GM18520 (cell line): ENCODE measurements at regions not wholly inside any gene's neighbourhood (a gene's known extent, or its start where the extent isn't known, plus 50 kb on each side); places are given as distances from the start of the nearest gene placed in this dataset.

ENCODE experiments used
- ATAC-seq: cut with Tn5 transposase; IDR thresholded peaks from one replicate; pipeline ENCODE4 v1.9.1; 2021; ENCODE audit not compliant: unreplicated experiment

DNA sequence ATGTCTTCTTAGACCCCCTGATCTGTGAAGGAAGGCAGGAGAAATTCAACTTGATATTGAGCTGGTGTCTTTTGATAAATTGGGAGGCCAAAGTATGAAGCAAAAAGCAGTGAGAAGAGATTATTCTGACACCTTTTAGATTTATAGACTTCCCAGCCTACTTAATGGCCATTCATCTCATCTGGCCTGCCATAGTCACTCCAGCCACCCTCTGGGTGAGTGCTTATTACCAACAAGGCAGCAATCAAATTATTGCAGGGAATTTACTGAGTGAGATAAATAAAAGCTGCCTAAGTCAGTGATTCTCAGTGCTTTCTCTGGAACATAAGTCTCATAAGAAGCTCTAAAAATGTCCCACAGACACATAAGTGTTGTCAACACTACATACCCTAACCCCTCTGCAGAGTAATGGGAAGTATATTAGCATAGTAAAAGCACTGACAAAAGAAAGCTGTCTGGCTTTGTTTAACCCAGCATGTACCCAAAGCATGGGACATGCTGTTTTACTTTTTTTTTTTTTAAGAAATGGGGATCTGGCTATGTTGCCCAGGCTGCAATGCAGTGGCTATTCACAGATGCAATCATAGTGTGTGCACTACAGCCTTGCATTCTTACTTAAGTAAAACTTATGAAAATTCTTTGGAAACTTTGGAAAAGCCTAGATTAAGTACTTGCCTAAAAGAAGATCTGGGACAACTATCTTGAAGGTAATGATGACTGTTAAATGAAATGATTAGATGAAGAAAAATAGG is 725.3 kb downstream of the TUSC7 start:
- ATAC-seq, result no peak

DNA sequence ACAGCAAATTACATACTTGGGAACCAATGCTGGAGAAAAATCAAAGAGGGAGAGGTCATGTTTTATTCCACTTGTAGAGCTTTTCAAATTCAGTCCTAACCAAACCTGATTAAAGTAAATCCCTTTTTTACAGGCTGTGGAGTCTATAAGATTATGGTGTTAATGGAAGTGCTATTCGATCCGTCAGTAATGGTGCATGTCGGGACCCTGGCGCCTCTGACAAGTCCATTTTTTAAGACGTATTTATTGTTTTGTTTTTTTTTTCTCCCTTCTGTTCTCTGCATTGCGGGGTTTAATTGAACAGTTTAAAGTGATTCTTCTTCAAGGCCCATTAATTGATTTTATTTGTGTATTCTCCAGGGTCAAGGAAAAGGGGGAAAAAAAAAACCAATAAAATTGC is 725.9 kb downstream of the TUSC7 start:
- ATAC-seq, result no peak

DNA sequence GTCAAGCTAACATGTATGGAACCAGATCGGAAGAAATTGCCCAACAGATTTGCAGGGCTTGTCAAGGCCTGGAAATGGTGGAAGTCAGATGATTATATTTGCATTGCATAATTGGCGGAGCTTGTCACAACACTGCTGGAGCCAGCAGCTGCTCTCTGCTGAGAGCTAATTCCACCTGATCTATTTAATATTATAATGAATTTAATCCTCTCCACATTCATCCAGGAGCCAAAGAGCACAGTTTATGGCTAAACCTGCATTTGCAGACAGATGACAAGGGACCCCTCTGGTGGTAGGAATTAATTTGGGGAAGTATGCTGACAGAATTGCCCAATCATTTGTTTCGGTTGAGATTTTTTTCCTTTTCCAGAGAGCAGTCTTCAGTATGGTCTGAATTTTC is 730.2 kb downstream of the TUSC7 start:
- no peak for ATAC-seq

DNA sequence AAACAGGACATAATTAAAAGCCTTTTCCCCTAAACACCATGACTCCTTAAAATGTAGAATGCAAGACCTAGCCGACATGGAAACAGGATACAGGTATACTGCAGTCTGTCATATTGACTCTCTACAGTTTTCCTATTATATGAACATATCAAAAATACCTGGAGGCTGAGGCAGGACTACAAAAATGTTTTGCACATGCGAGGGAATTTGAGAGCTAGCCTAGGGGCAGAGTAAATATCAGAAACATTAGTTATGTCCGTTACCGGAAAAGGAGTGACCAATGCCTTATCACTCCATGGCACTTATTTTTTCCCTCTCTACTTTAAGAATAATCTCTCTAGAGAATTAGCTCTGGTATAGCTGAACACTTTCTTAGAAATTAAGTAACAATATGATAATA is 732.3 kb downstream of the TUSC7 start:
- ATAC-seq, result no peak

DNA sequence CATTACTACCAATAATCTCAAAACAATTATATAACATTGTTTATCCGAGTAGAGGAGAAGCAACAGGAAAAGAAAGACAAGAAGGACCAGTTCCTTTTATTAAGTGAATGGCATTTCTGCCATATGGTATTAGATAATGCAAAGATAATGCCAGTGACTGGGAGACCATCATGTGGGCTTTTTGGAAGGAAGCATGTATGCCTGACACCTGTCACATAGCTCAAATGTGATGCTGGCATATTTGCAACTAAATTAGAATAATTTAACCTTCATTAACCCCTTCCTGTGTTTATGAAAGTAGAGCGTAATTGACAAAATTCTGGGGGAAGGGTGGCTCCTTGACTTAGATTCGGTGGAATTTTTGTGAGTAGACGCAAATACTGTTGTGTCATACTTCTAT is 733.0 kb downstream of the TUSC7 start:
- no peak for ATAC-seq

DNA sequence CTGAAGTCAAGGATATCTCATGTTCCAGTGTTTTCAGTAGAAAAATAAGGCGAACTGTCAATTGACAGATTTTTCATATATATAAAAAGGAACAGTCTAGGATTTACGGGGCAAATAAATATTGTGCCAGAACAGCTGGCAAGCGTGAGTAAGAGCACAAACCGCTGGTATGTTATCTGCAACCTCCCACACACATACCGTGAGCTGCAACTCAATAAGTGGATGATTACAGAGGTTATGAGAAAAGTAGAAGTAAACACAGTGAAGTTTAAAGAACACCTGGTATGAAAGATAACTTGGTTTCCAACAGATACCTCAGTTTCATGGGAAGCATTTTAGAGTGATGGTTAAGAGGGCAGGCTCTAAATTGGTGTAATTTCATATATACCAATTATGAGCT is 733.4 kb downstream of the TUSC7 start:
- no peak for ATAC-seq

DNA sequence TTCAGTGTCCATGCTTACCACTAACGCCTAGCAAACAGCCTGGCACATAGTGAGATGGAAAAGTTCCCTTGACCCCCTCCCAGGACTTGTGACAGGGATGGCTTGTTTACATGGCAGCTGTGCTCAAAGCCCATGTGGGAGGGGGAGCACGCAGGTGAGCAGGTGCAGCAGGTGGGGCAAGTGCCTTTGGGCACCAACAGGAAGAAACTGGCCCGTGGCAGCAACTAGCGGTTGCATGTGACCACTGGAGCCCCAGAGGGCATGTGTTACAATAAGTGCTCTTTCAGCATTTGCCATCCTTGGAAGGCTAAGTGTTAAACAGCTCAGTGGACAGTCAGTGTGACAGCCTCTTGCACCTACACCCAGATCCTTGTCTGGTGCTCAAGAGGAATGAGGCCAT is 734.6 kb downstream of the TUSC7 start:
- ATAC-seq, result no peak

DNA sequence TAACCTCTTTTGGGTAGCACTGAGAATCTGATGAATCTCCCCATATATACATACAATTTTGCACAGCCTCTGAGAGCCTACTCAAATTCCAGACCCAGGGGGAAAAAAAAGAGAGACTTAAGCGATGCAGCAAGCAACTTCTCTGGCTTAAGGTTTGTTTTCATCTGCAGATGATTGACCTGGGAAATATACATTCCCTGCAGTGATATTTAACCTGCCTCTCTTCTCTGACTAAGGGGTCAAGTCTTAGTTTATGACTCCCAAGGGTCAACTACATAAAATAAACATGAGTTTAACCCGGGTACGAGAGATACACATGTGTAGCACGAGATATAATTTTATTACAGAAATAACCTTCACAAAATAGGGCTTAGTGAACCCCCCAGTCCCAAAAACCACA is 737.8 kb downstream of the TUSC7 start:
- ATAC-seq, result no peak

DNA sequence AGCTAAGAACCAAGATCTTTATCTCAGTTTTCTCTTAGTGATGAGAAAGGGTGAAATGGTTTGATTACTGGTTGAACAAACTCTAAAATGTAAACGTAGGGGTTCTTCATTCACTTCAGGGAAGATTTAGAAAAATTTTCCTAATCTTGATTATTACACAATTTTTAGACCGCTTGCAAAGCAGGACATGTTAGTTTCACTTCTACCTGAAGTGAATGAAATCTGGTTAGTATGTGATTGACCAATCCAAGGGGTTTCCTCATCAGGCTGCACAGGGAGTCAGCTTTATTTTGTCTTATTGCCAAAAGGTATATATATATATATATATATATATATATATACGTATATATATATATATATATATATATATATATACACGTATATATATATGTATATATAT is 740.4 kb downstream of the TUSC7 start:
- no peak for ATAC-seq

DNA sequence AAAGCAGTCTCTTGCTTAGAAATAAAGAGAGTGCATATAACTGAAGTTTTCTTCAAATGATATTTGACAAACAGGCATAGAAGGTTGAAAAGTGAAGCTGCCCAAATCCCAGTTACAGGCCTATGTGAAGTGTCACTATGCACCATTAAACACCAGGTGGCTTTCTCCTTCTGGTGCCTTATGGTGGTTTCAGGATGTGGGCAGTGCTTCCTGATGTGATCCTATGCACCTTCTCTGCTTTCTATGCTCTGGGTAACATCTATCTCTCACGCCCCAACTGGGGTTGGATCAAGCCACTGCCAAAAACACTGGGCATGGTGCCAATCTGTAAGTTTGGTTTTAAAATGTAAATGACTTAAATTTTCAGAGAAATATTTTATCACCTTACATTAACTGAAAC is 744.7 kb downstream of the TUSC7 start:
- ATAC-seq, result no peak

DNA sequence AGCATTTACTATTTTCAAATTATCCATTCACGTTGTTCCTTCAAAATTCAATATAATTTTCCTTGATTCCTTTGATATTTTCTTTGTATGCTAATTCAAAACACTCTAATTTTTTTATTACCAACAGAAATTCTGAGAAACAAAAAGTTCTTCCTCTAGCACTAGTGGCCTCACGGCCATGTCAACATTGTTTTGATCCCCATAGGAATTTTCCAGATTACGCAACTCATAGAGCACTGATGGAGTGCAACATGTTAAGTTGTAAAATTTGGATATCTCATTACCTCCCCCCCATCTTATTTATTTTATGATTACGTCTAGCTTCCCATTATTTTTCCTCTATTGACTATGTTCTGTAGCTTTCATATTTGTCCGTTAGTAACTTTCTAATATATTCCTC is 745.3 kb downstream of the TUSC7 start:
- no peak for ATAC-seq

DNA sequence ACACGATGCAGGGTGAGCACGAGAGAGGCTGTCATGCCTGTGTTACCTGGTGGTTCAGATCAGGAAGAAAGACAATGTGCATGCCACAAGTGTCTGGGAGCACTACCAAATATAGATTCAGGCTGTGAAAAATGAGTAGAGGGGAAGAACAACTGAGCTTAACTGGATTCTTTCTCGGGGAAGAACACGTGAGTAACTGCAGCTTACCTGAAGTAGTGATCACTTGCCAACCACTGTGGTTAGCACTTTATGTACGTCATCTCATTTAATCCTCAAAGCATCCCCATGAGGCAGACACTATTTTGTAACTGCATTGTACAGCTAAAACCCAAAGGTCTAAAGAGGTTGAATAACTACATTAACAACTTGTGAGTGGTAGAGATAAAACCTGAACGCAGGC is 746.2 kb downstream of the TUSC7 start:
- no peak for ATAC-seq

DNA sequence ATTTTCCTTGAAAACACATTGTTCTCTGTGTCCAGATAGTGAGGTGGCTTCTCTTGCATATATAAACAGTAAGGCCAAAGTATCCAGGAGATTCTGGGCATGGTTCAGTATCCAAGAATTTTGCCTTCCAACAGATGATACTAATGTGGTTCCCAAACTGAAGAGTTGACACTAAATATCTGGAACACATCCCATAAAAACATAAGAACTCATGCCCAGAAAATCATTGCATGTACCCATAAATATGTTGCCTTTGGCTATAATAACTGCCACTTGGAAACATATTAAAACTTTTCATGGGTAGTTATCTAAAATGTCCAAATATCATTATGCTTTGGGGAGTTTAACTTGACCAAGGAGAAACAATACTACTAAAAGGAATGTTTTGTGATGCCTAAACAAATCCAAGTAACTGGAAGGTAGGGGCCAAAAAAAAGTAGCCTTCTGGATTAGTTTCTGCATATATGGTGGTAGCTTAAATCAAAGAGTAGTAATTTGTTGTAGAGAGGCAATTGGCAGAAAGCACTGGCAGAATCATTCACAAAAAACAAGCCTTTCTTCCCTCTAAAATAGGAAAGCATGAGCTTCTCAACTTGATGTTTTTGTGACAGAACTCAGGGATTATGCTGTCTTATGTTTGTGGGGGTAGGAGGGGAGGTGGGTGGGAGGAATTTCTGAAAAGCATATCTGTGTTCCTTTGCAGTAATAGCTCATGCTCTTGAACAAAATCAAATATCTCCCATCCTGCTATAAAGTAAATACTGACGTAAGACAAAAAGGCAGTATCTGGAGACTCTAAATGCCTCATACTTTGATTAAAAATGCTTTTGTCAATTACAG is 753.9 kb downstream of the TUSC7 start:
- ATAC-seq, result no peak

DNA sequence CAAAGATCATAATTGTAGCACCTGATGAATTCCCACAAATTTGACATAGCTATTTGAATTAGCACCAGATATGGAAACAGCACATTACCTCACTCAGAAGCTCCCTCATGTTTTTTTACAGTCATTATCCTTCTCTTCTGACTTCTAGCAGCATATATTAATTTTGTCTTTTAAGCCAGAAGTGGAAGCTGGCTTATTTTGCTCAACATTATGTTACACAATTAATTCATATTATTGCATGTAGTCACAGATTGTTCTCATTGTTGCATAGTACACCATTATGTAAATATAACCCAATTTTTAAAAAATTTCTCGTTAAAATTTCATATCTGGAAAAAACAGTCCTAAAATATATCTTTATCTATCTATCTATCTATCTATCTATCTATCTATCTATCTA is 762.3 kb downstream of the TUSC7 start:
- ATAC-seq, result no peak

DNA sequence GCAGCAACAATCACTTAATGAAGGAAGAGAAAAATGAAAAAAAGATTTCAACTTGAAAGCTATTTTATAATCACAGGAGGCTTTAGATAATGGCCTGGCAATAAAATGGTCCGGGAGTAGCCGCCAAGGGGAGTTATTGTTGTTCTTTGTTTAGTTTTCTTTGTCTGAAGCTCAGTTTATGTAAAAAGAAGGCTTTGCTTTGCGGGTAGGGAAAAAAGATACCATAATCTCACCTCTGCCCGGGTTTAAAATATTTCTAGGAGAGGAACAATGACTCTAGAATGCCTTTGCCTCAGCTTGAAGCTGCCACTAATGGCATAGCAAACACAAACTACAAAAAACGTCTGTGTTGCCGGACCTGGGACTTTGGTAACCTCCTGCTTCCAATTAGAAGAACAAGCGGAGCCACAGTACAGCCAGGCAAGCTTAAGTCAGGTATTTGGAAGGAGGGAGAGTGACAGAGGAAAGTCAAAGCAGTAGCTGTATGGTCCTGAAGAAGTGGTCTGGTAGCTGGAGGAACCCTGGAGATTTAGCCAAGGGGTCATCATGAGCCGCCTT is 764.5 kb downstream of the TUSC7 start:
- ATAC-seq, result no peak

DNA sequence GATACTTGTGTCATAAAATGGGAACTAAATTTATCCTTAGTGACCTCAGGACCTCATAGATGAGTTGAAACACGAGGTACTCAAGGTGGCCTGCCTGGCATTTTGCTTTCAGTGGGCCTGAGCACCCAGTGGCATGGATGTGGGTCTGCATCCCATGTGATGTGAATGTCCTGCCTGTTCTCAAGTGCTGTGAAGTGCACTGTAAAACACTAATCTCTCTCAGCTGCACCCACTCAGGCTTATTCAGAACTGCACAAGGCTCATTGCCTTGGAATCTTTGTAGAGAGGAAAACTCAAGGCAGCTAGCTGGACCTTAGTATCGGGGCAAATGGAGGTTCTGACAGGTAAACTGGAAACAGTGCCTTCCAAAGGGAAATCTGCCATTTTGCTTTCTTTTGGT is 767.0 kb downstream of the TUSC7 start:
- no peak for ATAC-seq

DNA sequence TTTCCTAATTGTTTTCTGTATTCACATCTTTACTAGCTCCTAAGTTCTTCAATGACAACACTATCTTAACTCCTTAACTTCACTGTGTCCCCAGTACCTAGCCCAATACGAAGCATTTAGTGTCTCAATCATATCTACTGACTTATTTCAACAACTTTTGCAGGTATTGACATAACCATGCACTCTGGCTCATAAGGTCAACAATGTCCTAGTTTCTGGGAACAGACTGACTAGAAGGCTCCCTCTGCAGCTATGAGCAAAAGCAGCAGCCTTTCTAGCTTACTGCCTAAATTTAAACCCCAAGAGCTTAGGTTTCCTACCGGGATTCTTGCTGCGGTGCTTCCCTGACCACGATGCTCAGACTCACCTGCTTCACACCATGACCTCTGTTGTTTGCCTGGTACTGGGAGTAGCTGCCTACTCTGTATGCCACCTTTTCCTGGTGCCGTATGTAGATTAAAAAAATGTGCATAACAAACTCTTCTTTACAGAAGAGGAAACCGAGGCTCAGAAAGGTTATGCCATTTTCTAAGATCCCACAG is 767.7 kb downstream of the TUSC7 start:
- ATAC-seq, result no peak

DNA sequence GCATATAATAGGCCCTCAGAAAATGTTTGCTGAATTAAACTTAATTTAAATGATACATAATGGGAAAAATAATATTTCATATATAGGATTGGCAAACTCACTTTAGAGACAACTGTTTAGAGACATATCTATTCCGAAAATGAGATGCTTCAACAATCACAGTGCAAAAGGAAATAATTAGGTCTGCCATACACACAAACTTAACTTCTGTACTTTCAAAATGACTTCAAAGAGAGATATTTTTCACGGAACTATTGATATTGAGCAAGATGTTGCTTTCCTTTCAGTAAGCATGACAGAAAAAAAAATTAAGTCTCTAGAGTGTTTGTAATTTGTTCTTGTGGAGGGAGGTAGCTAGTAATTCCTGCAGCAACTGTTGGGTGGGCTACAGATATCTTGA is 769.5 kb downstream of the TUSC7 start:
- ATAC-seq, result peak; percentile 94

DNA sequence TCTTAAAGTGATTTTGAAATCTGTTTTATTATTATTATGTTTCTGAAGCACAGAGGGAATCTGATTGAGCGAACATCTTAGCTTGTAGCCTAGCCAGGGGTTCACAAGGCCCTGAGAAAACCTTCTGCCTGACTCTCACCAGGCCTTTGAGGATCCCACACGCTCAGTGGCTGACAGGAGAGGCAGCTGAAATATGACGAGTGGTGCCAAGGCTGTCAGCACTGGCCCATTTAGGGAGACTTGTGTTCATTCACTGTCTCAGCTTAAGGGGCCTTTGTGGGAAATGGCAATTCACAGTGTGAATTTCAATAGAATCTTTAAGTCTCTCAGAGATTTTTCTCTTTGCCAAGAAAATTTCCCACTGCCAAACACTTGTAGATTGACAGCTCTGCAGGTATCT is 770.9 kb downstream of the TUSC7 start:
- ATAC-seq, result no peak

DNA sequence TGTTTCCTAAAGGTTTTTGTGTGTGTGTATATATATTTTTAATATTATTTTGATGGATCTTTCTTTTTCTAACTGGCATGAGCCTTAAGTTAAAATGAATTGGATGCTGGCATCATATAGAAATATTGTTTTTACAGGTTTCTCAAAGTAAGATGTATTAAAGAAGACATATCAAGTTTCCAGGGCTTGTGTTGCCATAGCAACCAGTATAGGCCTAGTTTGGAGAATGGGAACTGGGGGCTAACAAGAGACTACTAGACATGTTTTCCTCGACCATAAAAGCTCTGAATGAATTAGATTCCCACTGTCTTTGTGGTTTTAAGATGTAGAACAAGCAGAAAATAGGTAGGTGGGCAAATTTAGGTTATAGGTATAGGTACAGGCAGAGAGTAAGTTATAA is 771.4 kb downstream of the TUSC7 start:
- no peak for ATAC-seq

DNA sequence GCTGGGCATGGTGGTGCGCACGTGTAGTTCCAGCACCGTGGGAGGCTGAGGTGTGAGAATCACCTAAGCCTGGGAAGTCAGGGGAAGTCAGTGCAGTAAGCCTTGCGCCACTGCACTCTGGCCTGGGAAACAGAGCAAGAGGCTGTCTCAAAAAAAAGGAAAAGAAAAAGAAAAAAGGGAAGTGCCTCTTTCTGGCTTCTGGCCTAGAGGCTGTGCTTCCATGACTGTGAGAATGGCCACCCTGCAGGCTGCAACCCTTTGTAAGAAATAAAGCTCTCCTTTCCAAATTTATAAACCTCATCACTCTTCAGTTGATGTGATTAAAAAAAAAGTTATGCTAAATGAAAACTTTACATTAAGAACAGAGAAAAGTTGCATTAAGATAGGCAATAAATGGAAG is 774.3 kb downstream of the TUSC7 start:
- no peak for ATAC-seq

DNA sequence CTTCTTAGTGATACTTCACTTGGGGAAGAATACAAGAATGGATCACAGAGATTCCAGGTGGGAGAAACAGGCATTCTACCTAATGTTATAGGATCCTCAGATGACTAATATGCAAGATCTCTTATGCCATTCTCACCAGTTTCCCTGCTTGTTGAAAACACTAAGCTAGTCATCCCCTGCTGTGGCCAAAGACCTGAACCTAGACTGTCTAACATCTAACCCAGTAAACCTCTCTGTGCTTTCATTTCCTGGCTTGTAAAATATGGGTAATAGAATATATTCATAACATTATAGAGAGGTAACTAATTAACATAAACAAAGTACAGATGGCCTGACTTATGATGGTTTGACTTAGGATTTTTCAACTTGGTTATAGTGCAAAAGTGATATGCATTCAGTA is 776.3 kb downstream of the TUSC7 start:
- peak; percentile 48 for ATAC-seq
